Stimulated activated CD4-positive, alpha-beta T cell treated with anti-CD3 and anti-CD28 coated beads, Interleukin-12 subunit alpha, Interleukin-12 subunit beta, amount 100 ng/mL, for 24 hours (primary cell): ENCODE measurements at regions not wholly inside any gene's neighbourhood (a gene's known extent, or its start where the extent isn't known, plus 50 kb on each side); places are given as distances from the start of the nearest gene placed in this dataset.

Experiments used
- DNase-seq, 2 experiments: peaks; one replicate each; pipeline ENCODE4 v3.0.0-alpha.2; 2020; ENCODE audit warnings: low read depth in 2 of 2

DNA sequence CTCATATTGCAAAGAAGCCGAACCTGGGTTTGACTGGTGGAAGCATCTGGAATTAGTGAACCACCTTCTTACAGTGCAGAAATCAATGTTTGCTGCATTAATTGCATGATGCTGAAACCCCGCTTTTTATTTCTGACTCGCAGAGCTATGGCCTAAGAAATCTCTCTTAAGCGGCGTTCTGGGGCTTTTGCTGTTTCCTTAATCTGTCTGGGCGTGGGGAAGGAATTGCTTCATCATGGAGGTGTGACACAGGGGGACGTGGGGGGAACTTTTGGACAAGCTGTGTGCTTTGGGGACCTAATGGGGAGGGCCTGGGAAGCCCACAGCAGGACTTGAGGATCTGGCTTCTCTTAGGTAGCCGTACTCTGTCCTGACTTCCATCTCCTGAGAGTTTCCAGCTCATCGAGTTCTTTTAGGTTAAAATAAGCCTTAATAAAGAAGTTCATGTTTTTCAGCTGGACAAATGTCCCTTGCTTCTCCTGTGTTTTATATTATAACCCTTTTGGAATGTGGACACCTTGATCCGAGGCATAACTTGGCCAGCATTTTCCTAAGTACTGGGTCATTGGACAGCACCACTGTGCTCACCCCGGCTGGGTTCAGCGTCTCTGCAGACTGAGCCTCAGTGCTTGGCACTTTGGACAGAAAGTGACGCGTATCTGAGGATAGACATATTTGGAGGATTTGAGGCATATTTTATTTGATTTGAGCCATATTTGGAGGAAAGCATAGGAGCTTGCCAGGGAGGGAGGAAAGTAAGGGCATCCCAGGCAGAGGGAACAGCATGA is 192.1 kb upstream of the MYL2 start:
- DNase-seq: no peak

DNA sequence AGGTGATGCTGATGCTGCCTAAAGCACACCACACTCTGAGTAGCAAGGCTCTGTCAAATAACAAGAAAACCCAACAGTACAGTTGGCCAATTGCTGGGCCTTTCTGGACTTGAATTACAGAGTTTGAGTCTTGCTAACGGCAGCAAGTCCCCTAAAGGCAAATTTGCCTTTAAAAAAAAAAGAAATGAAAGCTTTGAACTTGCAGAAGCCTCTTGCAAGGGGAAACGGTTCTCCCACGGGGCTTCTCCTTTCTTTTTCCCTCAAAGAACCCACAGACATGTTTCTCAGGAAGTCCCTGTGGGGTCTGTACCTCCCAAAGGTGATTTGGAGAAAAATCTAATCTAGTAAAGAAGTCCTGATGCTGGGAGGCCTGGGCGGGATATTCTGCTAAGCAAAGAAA is 191.3 kb upstream of the MYL2 start:
- no peak for DNase-seq

DNA sequence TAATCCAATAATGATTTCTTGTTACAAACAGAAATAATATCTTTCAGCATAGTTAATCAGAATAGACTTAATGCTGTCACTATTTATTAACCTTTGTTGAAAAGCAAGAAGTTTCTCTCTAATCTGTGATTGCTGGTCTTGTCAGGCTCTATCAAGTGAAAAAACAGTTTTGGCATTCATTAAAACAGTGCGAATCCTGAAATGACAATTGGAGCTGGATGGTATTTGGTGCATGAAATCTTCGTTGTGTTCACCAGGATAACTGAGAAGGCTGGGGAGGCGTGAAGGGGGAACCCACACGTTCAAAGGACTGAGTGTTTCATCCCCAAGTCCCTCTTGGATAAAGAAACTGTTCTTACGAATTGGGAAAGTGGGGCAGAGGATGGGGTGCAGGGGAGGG is 190.2 kb upstream of the MYL2 start:
- DNase-seq: no peak

DNA sequence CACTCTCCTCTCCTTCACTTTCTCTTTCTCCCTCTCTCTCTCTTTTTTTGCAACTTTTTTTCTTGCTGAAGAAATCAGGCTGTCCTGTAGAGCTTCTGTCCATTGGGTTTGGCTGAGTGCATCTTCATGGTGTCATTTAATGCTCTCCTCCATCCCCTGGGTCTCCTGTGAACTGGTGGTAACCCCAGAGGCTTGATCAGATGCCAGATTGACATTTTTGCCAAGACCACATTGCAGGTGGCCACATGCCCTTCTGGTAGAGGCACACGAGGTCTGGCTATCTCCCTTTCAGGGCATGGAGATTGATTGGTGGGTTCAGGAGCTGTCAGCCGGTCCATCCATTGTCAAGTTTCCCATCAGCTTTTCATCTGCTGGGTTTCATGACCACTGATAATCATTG is 188.3 kb upstream of the MYL2 start:
- no peak for DNase-seq

DNA sequence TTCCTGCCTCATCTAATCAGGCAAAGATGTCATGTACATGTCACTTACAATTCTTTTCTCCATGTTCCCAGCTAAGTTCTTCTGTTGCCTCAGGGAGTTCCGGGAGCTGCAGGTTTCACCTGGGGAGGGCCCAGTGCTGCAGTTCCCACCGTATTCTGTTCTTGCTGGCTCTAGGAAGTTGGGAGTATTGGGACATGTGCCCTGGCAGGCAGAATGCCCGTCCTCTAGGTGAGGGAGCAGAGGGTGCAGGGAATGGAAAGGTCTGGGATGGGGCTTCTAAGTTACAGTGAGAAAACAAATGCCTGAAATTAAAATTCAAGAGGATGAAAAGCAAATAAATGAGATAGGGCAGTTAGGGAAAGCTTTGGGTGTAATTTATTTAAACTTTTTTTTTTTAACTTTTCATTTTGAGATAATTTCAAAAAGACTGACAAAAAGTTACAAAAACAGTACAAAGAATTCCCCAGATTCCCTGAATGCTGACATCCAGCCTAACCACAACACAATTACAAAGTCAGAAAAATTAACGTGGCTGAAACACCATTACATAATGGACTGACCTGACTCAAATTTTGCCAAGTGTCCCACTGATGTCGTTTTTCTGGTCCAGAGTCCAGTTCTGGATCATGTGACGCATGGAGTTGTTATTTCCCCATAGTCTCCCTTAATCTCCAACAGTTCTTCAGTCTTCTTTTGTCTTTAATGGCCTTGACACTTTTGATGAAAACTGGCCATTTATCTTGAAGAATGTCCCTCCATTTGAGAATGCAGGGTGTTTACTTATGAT is 187.2 kb upstream of the MYL2 start:
- no peak for DNase-seq

DNA sequence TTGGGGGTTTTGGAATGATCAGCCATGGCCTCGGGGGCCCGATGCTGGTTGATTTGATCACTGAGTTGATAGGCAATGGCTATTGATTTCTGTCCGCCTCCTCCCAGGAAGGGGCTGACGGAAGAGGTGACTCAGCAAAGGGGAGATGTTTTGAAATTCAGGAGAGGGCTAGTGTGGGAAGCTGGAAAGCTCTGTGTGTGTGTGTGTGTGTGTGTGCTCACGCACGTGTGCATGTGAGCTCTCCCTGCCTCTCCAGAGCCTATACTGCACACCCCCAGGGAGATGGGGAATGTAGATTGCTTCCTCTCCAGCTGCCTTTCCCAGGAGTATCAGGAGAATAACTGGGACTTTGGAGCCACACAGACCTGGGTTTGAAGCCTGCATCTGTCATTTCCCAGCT is 184.9 kb upstream of the MYL2 start:
- no peak for DNase-seq

DNA sequence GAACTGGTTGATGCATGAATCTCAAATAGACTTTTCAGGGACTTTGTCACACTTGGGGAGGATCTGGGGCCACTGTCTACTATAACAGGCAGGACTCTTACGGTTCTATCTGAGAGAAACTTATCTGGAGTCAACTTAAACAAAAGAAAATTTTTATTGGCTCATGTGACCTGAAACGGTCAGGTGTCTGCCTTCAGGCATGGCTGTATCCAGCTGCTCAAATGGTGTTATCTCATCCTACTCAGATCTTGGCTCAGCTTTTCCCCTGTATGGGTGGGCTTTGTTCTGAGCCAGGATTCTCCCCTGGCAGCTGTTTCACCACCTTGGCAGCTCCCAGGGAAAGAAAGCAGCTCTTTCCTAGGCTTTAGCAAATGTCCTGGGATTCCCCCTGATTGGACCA is 183.2 kb upstream of the MYL2 start:
- DNase-seq: no peak

DNA sequence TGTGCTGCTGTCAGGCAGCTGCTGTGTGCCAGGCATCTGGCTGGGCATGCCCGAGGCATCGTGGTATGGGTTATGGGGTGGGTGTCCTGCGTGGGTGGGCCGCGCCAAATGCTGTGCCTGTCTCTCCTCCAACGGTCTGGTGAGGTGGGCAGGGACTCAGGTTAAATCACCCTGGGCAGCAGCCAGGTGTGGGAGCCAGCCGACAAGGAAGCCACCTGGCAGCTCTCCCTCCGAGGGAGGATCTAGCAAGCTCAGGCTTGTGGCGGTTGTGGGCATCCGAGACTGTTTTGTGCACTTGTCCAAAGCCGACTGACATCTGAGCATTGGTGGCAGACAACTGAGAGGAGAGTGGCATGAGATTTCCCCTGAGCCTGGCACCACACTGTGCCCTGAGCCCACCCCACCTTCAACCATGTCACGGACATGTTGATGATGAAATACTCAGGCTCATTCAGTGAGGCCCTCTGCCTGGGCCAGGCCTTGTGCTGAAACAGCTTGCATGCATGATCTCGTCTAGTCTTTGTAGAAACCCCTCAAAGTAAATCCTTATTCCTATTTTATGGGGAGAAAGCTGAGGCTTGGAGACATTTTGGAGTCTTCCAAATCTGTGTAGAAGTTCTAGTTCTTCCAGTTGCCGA is 181.8 kb upstream of the MYL2 start:
- no peak for DNase-seq

DNA sequence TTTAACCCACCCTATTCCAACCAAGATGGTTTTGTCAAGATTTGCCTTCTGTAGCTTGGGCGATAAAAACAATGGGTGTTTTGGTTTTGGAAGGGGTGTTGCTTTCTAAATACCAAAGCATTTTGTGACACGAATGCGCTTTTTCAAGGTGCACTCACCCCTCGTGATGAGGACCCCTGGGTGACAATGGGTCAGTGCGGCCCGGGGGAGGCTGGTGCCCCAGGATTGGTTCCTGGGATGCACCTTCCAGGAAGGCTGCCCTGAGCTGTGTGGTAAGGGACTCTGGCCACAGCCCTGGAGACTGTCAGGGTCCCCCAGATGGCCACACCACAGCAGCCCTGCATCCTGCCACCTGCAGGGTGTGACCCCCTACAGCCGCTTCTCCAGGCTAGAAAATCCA is 180.6 kb upstream of the MYL2 start:
- DNase-seq: no peak

DNA sequence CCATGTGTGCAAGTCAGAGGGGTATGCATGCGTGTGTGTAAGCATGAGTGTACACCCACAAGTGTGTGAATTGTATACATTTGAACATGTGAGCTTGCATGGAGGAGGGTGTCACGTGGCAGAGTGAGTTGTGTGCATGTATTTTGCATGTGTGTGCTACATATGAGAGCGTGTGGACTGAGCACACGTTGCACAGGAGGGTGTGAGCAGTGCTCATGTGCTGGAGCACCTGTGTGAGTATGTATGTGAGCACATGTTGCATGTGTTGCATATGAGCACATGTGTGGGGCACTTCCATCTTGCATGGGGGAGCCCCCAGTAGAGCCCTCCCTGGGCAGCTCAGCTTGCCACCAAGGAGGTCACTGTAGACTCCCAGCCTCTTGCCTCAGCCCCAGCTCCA is 180.2 kb upstream of the MYL2 start:
- no peak for DNase-seq

DNA sequence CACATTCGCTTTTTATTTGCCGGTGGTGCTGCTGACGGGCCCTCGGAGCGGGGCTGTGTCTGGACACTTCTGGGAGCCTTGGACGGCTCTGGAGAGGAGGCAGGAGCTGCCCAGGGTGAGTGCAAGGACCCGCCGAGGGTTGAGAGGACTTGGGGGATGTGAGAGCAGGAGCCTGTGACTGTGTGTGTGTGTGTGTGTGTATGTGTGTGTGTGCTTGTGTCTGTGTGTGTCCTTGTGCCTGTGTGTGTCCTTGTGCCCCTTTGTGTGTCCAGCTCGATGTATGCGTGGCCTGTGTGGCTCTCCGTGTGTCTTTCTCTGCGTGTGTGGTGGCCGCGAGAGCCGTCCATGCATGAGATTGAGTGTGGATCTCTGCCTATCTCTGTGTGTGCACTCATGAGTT is 179.6 kb upstream of the MYL2 start:
- DNase-seq: no peak

DNA sequence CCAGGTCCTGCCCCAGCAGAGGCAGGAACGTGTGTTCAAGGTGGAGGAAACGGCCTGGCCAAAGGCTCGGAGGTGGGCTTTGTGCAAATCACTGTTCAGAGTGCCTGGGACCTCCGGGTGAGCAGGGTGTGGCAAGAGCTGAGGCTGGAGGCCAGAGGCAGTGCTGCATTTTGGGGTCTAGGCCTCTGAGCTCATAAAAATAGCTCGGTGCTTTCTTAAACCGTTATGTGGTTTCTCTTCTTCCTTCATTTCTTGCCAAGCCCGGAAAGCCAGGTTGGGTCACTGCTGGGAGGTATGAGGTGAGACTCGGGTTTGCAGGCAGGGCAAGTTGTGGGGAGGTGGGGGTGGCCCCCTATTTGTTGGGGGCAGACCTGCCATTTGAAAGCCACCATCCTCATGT is 178.8 kb upstream of the MYL2 start:
- no peak for DNase-seq

DNA sequence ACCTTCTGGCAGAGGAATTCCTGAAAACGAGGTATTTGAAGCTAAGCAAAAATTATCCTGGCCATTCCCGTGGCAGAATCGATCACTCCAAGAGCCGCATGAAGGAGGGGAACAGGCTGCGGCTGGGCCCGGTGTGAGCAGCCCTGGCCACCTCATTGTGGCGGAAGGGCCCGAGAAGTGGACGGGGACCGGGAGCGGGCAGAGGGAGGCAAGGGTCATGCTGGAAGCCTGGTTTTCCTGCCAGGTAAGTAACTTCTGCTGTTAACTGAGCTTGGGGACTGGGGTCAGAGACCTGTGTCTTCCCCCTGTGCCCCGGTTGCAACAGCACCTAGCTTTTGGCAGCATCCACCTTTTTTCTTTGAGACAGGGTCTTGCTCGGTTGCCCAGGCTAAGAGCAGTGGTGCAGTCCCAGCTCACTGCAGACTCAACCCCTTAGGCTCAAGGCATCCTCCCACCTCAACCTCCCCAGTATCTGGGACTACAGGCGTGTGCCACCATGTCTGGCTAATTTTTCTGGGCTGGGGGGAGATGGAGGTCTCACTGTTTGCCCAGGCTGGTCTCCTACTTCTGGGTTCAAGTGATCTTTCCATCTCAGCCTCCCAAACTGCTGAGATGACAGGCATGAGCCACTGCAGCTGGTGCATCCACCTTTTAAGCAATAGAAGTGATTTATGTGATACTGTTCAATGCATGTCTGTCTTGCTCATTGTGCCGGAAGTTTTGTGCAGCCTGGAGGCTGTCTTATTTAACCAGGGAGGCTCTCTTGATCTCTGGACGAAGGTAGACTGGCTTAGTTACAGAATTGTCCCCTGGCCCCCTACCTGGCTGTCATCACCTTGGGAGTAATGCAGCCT is 174.0 kb upstream of the MYL2 start:
- no peak for DNase-seq

DNA sequence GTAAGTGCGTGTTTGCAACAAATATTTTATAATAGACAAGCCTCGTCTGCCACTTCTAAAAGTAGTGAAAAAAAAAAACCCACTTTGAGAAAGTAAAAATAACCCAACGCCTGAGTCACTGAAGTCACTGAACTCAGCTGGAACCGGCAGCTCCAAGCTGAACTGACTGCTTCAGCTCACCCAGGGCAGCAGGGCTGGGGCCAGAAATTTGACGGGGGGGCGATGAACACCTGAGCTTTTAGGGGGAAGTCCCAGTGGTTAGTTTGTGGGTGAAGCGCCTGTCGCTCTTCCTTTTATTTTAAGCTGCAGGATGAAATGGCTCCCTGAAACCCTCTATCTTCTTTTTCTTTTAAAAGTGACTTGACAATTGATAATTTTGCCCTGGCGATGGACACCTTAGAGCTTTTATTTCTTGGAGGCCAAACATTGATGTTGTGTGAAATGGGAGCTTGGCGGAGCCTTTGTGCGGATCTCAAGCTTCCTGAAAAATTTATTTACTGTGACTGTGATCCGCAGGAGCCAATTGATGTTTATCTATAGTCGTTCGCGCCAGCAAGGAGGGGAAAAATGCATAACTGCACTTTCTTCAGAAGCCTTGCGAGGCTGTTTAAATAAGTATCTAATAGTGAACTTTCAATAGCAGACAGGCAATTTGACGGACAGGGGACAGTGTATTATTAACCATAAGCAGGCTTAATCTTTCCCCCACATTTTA is 173.2 kb upstream of the MYL2 start:
- peak in 1 of 2 experiments; percentile 4 for DNase-seq

DNA sequence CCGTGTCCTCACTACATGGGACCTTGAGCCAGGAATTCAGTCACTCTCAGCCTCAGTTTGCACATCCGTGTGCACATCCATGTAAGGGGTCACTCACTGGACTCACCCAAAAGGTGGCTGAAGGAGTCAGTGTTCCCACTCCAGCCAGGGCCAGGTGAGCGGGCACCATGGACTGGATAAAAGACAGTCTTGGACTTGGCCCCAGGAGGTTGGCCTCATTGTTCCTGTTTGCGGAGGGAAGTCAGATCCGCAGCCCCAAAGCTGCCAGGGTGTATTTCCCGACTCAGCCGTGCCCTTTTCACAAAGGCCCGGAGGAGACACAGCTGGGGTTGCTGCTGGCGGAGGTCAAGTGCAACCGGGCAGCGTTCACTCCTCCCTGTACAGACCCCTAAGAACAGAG is 170.7 kb upstream of the MYL2 start:
- DNase-seq: no peak

DNA sequence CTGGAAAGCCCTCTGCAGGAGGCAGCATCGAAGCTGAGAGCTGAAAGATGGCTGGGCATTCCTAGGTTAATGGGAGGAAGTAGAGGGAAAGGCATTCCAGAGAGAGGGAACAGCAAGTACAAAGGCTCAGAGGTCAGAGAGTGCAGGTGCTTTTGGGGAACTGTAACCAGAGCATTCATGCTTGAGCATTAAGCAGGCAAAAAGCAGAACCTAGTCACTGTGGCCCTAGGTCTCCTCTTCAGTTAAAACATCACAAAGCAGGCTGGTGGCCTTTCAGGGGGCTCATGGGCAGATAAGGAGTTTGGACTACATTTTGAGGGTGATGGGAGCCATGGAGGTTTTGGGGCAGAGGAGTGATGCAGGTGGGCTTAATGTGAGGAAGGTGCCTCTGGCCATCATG is 169.2 kb upstream of the MYL2 start:
- DNase-seq: no peak

DNA sequence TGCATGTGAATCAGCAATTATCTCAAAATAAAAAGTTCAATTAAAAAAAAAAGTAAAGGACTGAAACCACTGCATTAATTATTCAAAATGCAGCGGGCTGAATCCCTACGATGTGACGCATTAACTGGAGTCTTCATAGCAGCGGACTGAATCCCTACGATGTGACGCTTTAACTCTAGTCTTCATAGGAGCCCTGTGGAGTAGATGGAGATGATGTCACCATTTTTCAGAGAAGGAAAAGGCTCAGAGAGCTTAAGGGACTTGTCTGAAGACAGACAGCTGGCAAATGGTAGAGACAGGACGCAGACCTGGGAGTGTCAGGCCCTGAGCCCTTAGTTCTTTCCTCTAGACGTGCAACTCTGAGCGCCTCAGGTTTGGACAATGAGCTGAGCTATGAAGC is 168.0 kb upstream of the MYL2 start:
- DNase-seq: no peak

DNA sequence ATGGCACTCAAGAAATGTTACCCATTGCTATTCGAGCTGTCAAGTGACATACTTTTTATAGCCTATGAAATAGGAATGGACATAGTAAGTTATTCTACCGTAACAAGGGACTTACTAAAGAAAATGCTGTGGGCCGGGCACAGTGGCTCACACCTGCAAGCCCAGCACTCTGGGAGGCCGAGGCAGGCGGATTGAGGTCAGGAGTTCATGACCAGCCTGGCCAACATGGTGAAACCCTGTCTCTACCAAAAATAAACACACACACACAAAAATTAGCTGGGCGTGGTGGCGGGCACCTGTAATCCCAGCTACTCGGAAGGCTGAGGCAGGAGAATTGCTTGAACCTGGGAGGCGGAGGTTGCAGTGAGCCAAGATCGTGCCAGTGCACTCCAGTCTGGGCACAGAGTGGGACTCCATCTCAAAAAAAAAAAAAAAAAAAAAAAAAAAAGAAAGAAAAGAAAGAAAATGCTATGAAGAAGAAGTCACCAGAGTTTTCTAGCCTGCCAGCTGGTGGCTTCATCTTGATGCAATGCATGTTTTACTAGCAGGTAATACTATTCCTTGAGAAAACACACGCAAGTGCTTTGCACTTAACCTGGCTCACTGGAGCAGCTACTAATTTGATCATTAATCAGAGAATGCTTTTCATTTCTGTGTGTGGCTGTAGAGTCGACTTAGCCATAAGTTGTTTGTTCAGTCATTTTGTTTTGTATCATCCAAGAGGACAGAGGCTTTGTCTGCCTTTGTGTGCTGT is 166.7 kb upstream of the MYL2 start:
- no peak for DNase-seq

DNA sequence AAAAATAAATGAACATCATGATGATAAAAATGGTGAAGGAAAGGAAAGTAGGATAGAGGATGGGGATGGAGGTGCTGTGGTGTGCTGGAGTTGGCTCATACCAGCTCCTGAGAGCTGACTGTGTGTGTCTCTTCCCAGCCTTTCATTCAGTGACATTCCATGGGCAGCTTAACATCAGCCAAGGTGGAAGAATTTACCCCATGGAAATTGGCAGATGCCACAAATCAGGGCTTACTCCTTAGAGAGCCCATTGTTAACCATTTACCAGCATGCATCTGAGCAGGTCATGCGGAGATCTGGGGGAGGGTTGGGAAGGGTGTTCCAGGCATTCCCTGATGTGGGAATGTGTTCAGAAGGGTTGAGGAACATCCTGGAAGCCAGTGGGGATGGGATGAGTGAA is 164.7 kb upstream of the MYL2 start:
- DNase-seq: no peak

DNA sequence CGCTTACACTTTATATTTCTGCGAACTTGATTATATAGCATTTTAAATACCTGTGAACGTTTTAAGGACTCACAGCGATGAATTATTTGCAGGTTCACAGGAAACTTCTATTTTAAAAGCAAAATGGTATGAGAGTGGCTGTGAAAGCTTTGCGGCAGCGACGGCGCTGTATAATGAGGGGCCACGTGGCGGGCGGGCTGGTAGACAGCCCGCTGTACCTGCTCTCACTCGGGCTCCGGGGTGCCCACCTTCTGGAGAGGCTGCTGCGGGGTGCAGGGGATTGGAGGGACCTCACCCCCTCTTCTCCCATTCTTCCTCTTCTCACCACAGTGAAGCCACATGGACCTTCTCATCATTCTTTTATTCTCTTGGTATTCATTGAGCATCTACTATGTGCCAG is 164.2 kb upstream of the MYL2 start:
- DNase-seq: no peak

DNA sequence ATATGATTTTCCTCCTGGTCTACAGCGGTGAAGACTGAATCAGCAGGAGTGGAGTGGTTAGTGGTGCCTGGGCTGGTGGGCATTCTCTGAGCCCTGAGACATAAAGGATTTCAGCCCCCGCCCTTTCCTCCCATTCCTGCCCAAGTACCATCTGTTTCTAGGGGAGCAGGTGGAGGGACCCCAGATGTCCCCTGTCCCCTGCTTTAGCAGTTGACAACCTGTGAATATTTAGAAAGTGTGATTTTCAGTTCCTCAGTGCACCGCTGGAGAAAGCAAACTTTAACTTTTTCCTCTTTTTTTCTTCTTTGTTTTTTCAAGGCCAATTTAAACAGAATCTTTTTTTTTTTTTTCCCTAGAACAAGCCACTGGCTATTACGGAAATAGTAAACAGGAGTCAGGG is 163.8 kb upstream of the MYL2 start:
- no peak for DNase-seq
